Peyer's patch (tissue), 4 donors: ENCODE measurements at regions not wholly inside any gene's neighbourhood (a gene's known extent, or its start where the extent isn't known, plus 50 kb on each side); places are given as distances from the start of the nearest gene placed in this dataset.

Source experiments
- CTCF ChIP-seq, 6 experiments: fragments of 450-650 bp in 4 of 6; fragments of 200-600 bp in 2 of 6; sonication (generic) in 1 of 6; IDR thresholded peaks; one replicate each; pipeline ENCODE4 v1.5.1; 2017 to 2019; ENCODE audit warnings: antibody characterized with exemption in 6 of 6, mild to moderate bottlenecking in 3 of 6, moderate library complexity in 1 of 6
- POLR2A ChIP-seq, 2 donors: fragments of 450-650 bp; IDR thresholded peaks; one replicate each; pipeline ENCODE4 v1.5.1; 2017; ENCODE audit warnings: antibody characterized with exemption in 2 of 2, mild to moderate bottlenecking in 2 of 2, moderate library complexity in 2 of 2

GRCh38 chr1:106524631-106525030 is 531.8 kb upstream of the PRMT6 start:
- TF ChIP-seq CTCF (IDR thresholded peaks at IDR 0.05), result no peak
- TF ChIP-seq POLR2A (IDR thresholded peaks at IDR 0.05), result no peak
